GM12873 (cell line): ENCODE measurements at regions not wholly inside any gene's neighbourhood (a gene's known extent, or its start where the extent isn't known, plus 50 kb on each side); places are given as distances from the start of the nearest gene placed in this dataset.

ENCODE experiments used
- TF ChIP-seq, protein P1 (sequence below): IDR thresholded peaks from 2 replicates; pipeline ENCODE4 v1.5.1; 2012; ENCODE audit warnings: low read depth, mild to moderate bottlenecking, moderate library complexity, low read length, control low read depth; ENCODE audit not compliant: insufficient read depth; ENCODE audit errors: missing control alignments

DNA sequence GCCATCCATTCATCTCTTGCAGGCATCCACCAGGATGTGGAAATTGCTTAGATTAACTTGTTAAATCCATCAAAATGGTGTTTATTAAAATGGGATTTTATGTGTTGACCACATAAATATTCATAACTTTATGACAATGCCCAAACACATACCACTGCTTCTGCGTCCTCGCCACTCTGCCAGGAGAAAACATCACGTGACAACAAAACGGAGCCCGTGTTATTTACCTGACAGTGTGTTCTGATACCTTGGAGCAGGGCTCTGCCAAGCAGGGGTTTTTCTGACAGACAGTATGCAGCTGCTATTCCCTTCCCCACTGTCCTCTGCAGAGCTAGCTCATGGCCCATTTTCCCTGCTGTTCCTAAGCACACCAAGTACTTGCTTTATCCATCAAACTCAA is 279.5 kb upstream of the CHD6 start:
- TF ChIP-seq, protein P1, sequence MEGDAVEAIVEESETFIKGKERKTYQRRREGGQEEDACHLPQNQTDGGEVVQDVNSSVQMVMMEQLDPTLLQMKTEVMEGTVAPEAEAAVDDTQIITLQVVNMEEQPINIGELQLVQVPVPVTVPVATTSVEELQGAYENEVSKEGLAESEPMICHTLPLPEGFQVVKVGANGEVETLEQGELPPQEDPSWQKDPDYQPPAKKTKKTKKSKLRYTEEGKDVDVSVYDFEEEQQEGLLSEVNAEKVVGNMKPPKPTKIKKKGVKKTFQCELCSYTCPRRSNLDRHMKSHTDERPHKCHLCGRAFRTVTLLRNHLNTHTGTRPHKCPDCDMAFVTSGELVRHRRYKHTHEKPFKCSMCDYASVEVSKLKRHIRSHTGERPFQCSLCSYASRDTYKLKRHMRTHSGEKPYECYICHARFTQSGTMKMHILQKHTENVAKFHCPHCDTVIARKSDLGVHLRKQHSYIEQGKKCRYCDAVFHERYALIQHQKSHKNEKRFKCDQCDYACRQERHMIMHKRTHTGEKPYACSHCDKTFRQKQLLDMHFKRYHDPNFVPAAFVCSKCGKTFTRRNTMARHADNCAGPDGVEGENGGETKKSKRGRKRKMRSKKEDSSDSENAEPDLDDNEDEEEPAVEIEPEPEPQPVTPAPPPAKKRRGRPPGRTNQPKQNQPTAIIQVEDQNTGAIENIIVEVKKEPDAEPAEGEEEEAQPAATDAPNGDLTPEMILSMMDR = no peak

GRCh38 chr20:41895241-41896032 is 277.3 kb upstream of the CHD6 start:
- TF ChIP-seq, protein P1 = no peak

DNA sequence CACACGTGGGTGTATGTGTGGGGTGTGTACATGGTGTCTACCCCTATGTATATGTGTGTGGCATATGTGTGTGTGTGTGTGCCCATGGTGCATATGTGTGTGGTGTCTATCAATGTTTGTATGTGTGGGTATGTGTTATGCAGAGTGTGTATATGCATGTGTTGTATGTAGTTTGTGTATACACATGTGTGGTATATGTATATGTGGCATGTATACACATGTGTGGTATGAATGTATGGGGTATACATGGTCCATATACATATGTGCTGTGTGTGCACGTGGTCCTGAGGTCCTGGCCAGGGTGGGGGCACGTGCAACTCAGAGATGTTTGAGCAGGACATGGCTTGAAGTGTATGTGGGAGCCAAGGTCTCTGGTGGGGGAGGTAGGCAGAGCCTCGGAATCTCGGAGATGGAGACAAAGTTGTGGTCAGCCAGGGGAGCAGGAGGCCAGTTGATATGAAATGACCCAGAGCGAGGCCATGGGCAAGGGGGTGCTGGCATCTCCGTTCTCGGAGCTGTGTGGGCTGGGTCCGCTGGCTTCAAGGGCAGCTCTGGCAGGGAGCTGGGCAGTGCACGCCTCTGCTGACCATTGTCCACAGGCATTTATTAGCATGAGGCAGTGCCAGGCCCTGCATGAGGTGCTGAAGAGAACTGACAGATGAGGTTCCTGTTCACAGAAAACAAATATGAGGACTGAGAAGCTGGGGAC is 276.2 kb upstream of the CHD6 start:
- TF ChIP-seq, protein P1 = no peak

- TF ChIP-seq, protein P1 = no peak
Measured at GRCh38 chr20:41892031-41892430, 273.9 kb upstream of the CHD6 start.

DNA sequence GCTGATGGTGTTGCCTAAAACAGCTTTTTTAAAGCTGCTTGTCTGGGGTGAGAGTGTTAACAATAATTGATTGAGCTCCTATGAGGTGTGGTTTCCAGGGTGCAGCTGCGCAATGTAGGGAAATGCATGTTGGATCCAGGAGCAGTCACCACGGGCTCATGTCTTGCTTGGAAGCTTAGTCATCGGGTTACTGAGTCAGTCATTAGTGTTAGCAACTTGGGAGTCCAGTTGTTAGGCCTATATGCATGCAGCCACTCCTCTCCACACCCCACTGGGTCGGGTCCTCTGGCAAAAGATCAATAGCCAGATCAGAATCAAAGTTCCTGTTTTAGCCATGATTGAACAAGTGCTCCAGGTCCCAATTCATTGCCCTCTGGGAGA is 271.7 kb upstream of the CHD6 start:
- TF ChIP-seq, protein P1 = no peak

DNA sequence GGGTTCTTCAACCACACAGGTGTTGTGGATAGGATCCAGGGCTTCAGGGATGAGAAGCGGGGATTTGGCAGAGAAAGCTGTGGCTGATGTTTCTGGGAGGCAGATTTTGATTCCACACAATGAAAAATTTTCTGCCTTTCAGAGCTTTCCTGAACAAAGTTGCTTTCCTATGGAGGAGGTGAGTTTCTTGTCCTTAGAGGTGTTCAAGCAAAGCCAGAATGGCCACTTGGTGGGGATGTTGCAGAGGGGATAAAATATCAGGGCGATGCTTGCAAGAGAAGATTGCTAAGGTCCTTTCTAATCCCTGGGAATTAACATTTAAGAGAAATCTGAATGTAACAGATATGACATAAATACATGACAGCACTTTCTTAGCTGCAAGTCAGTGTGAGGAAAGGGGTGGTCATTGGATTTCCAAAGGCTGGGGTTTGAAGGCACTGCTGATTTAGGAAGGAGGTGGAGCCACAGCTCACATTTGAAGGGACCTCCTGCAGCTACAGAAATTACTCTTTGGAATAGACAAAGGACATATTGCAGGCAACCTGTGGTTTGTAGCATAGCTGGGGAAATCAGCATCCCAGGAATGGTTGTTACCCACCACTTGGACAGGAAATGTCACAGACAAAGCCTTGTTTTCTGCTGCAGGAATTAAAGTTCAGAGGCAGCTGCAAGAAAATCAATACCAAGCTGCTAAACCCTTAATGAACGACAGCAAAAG is 271.1 kb upstream of the CHD6 start:
- TF ChIP-seq, protein P1 = peak; percentile 26

- TF ChIP-seq, protein P1 = no peak
Measured at GRCh38 chr20:41888434-41888833, 270.3 kb upstream of the CHD6 start.
